ENCODE measurements at regions not wholly inside any gene's neighbourhood (a gene's known extent, or its start where the extent isn't known, plus 50 kb on each side); places are given as distances from the start of the nearest gene placed in this dataset.

DNA sequence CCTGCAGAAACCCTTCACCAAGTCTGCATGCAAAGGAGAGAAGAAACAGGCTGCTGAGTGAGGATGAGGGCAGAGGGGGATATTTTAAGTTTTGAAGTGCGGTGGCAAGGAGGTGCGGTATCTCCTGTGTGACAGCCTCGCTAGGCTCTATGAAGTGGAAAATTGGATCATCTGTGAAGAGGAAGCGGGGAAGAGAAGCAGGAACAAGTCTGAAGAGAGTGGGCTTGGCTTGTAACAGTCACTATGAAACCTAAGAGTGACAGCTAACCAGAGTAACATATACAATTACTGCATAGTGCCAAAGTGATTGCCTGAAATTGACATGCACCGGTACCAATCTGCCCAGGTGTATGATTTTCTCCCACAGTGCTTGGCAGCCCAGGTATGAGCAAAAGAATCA, 287.5 kb upstream of the KLF14 start:
- DNase-seq (ENCODE audit: low spot score, unreplicated experiment), result no peak

DNA sequence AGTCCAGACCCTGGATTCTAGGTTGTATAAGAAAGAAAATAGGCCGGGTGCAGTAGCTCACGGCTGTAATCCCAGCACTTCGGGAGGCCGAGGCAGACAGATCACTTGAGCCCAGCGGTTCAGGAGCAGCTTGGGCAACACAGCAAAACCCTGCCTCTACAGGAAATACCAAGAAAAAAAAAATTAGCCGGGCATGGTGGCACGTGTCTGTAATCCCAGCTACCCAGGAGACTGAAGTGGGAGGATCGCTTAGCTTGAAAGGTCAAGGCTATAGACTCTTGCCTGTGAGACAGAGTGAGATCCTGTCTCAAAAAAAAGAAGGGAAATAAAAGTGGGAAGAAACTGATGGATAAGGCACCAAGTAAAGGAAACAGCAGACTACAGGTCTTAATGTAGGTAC, 287.9 kb upstream of the KLF14 start:
- H3K9me3 Mint-ChIP-seq (ENCODE audit: low read depth), result no peaks in the 10 kb centered on the region
- no peaks in the 10 kb centered on the region for H3K27me3 Mint-ChIP-seq
- TF ChIP-seq, protein P1, sequence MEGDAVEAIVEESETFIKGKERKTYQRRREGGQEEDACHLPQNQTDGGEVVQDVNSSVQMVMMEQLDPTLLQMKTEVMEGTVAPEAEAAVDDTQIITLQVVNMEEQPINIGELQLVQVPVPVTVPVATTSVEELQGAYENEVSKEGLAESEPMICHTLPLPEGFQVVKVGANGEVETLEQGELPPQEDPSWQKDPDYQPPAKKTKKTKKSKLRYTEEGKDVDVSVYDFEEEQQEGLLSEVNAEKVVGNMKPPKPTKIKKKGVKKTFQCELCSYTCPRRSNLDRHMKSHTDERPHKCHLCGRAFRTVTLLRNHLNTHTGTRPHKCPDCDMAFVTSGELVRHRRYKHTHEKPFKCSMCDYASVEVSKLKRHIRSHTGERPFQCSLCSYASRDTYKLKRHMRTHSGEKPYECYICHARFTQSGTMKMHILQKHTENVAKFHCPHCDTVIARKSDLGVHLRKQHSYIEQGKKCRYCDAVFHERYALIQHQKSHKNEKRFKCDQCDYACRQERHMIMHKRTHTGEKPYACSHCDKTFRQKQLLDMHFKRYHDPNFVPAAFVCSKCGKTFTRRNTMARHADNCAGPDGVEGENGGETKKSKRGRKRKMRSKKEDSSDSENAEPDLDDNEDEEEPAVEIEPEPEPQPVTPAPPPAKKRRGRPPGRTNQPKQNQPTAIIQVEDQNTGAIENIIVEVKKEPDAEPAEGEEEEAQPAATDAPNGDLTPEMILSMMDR (IDR thresholded peaks at IDR 0.05; ENCODE audit: unreplicated experiment), result no peak
- H3K36me3 Mint-ChIP-seq (ENCODE audit: insufficient read depth), result no peaks in the 10 kb centered on the region
- no peaks in the 10 kb centered on the region for H3K4me1 Mint-ChIP-seq (ENCODE audit: low read depth)
- no peak overlapping the region for H3K4me3 Mint-ChIP-seq (ENCODE audit: low read depth)
- no peak for DNase-seq (ENCODE audit: low spot score, unreplicated experiment)
- no peak overlapping the region for H3K27ac Mint-ChIP-seq

More for the DNA sequence above, 287.5 kb upstream of the KLF14 start:
- H3K27ac Mint-ChIP-seq, result no peak overlapping the region
- H3K4me3 Mint-ChIP-seq (ENCODE audit: low read depth), result no peak overlapping the region
- no peaks in the 10 kb centered on the region for H3K9me3 Mint-ChIP-seq (ENCODE audit: low read depth)
- H3K36me3 Mint-ChIP-seq (ENCODE audit: insufficient read depth), result no peaks in the 10 kb centered on the region
- no peaks in the 10 kb centered on the region for H3K27me3 Mint-ChIP-seq
- H3K4me1 Mint-ChIP-seq (ENCODE audit: low read depth), result no peaks in the 10 kb centered on the region
- TF ChIP-seq, protein P1 (IDR thresholded peaks at IDR 0.05; ENCODE audit: unreplicated experiment), result no peak

DNA sequence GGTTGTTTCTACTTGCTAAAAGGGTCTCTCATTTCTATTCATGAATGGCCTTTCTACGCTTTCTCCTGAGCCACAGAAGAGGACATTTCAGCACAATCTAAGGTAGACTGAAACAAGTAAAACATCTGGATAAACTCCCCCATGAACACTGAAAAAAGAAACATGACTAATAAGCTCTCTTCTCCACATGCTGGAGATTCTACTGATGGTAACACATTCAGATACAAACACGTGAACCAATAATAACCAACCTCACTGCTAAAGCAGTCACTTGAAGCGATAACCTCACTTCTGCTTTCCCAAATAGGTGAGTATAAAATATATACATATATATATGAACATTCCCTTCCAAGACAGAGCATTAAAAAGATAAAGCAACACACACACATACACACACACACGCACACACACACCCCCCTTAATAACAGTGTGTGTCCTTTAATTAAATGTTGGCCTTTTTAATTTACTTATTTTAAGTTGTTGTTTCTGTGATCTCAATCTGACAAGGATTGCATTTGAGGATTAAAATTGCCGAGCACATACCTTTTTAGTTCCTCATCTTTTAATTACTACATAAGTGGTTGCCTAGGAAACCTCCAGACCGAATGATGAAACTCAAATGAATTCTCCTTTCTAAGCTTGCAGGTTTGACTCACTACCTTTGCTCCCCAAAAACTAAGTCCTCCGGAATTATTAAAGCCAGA, 292.4 kb upstream of the KLF14 start:
- Mint-ChIP-seq H3K9me3 (ENCODE audit: low read depth) (no peaks in the 10 kb centered on the region), H3K4me1 (ENCODE audit: low read depth) (no peaks in the 10 kb centered on the region), H3K27me3 (no peaks in the 10 kb centered on the region), H3K27ac (no peak overlapping the region), H3K36me3 (ENCODE audit: insufficient read depth) (no peaks in the 10 kb centered on the region), H3K4me3 (ENCODE audit: low read depth) (no peak overlapping the region)
- TF ChIP-seq, protein P1 (IDR thresholded peaks at IDR 0.05; ENCODE audit: unreplicated experiment), result no peak
- DNase-seq (ENCODE audit: low spot score, unreplicated experiment), result no peak

DNA sequence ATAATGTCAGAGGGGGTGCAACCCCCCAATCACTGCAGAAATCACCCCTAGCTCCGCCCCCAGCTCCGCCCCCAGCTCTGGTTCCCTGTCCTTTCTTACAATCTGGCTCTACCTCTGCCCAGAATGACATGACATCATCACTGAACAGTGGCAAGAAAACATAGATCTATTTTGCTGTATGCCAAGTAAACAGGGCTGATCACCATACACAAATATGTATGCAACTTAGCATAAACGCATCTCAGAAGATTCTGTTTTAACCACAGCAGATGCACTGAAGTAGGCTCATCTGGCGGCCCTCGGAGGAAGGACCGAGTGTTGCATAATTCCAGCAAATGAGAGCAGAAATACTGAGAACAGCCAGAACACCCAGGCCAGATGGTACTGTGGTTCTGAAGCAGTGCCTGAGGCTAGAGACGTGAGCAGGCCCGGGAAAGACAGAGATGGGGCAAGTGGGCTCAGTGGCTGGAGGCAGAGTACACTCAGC, 293.3 kb upstream of the KLF14 start:
- Mint-ChIP-seq H3K27me3 (no peaks in the 10 kb centered on the region), H3K9me3 (ENCODE audit: low read depth) (no peaks in the 10 kb centered on the region), H3K4me3 (ENCODE audit: low read depth) (no peak overlapping the region), H3K27ac (no peak overlapping the region), H3K4me1 (ENCODE audit: low read depth) (no peaks in the 10 kb centered on the region), H3K36me3 (ENCODE audit: insufficient read depth) (no peaks in the 10 kb centered on the region)
- DNase-seq (ENCODE audit: low spot score, unreplicated experiment), result no peak
- TF ChIP-seq, protein P1 (IDR thresholded peaks at IDR 0.05; ENCODE audit: unreplicated experiment), result no peak

DNA sequence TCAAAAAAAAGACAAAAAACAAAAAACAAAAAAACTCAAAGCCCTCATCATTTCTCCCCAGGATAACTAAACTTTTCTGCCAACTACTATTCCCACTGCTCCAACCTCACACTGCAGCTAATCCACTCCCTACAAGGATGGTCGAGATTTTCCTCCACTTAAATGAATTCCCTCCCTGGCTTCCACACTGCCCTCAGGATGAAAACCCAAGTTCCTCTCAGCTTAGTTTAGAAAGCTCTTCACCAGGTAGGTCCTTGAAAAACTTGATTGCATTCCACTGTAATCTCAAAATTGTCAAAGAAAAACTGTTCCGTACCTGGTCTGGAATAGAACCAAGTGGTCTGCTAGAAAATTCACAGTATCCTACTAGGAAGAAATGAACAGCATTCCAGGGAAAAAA, 294.3 kb upstream of the KLF14 start:
- H3K4me1 Mint-ChIP-seq (ENCODE audit: low read depth), result no peaks in the 10 kb centered on the region
- H3K27ac Mint-ChIP-seq, result no peak overlapping the region
- no peaks in the 10 kb centered on the region for H3K36me3 Mint-ChIP-seq (ENCODE audit: insufficient read depth)
- no peaks in the 10 kb centered on the region for H3K27me3 Mint-ChIP-seq
- H3K9me3 Mint-ChIP-seq (ENCODE audit: low read depth), result no peaks in the 10 kb centered on the region
- H3K4me3 Mint-ChIP-seq (ENCODE audit: low read depth), result no peak overlapping the region
- no peak for DNase-seq (ENCODE audit: low spot score, unreplicated experiment)
- TF ChIP-seq, protein P1 (IDR thresholded peaks at IDR 0.05; ENCODE audit: unreplicated experiment), result no peak
